HCT116 (cell line): ENCODE measurements at regions not wholly inside any gene's neighbourhood (a gene's known extent, or its start where the extent isn't known, plus 50 kb on each side); places are given as distances from the start of the nearest gene placed in this dataset.

Experiments used
- ATAC-seq: fragments of 200-7000 bp; cut with Tn5 transposase; 2 replicates; pipeline ENCODE4 v1.9.1; 2020; ENCODE audit warnings: mild to moderate bottlenecking, moderate library complexity
- BruUV-seq: library from RNA; stranded (reverse); fragments of 400-500 nt; replicated peaks from 2 replicates; lab custom pipeline; 2021; lab: Mats Ljungman, UMichigan
- CTCF ChIA-PET: fragments of 300-600 bp; sonication (Branson Sonifier 250); formaldehyde crosslinking; loops from one replicate; lab custom pipeline; 2021; ENCODE audit warnings: antibody characterized with exemption; lab: Charles Lee
- POLR2A ChIA-PET: fragments of 300-600, 350-600 bp; sonication (Branson Sonifier 250); formaldehyde crosslinking; loops from one replicate; lab custom pipeline; 2021; ENCODE audit warnings: antibody characterized with exemption; lab: Charles Lee
- RAD21 ChIA-PET, 2 experiments: fragments of 300-600 bp; sonication (Branson Sonifier 250); formaldehyde crosslinking; loops; one replicate each; lab custom pipeline; 2023; ENCODE audit warnings: low total read pairs in 2 of 2; ENCODE audit not compliant: uncharacterized antibody in 2 of 2, unreplicated experiment in 2 of 2, low non-redundant PET in 1 of 2; lab: Charles Lee
- DNase-seq: peaks from one replicate; pipeline ENCODE4 v3.0.0-alpha.2; 2010; ENCODE audit warnings: low read depth, low spot score
- H2AFZ ChIP-seq: fragments of 200-600 bp; shearing (Covaris generic), sonication (generic); 2 replicates; pipeline ENCODE4 v1.6.1; 2017; ENCODE audit warnings: low read depth, mixed run types, mixed read lengths, antibody characterized with exemption, low read length; ENCODE audit not compliant: poor library complexity, severe bottlenecking
- H3K27ac ChIP-seq: 2 replicates; pipeline ENCODE4 v1.5.1; 2012; ENCODE audit warnings: low read depth, low read length
- H3K27me3 ChIP-seq: fragments of 200-600 bp; sonication (generic); 2 replicates; pipeline ENCODE4 v1.6.1; 2016; ENCODE audit warnings: mixed run types, low read length, mixed read lengths; ENCODE audit not compliant: insufficient read depth
- H3K36me3 ChIP-seq, 2 experiments: fragments of 200-500 bp in 1 of 2; fragments of 200-600 bp in 1 of 2; sonication (Bioruptor generic) in 1 of 2; sonication (generic) in 1 of 2; 2 replicates each; pipeline versions ENCODE4 v1.5.1 to v1.6.1; 2014 to 2016; ENCODE audit warnings: low read length in 2 of 2, inconsistent platforms in 1 of 2, mixed read lengths in 1 of 2, mixed run types in 1 of 2; ENCODE audit not compliant: insufficient read depth in 2 of 2, control insufficient read depth in 1 of 2
- H3K4me1 ChIP-seq, 2 experiments: fragments of 200-600 bp in 1 of 2; sonication (generic) in 1 of 2; 2 replicates each; pipeline versions ENCODE4 v1.5.1 to v1.6.1; 2012 to 2017; ENCODE audit warnings: low read length in 2 of 2, inconsistent platforms in 1 of 2, mild to moderate bottlenecking in 1 of 2, mixed read lengths in 1 of 2, mixed run types in 1 of 2, moderate library complexity in 1 of 2; ENCODE audit not compliant: insufficient read depth in 2 of 2, control insufficient read depth in 1 of 2
- H3K4me2 ChIP-seq: fragments of 200-600 bp; sonication (generic); 2 replicates; pipeline ENCODE4 v1.6.1; 2017; ENCODE audit warnings: mixed run types, low read length, mixed read lengths
- H3K4me3 ChIP-seq, 2 experiments: fragments of 200-600 bp in 1 of 2; sonication (generic) in 1 of 2; replicated peaks in 1 of 2; 2 replicates each; pipeline ENCODE4 v1.5.1; 2011 to 2016; ENCODE audit warnings: low read length in 2 of 2, control low read depth in 1 of 2, low read depth in 1 of 2, mild to moderate bottlenecking in 1 of 2, mixed read lengths in 1 of 2, mixed run types in 1 of 2
- H3K79me2 ChIP-seq: fragments of 200-600 bp; sonication (generic); 2 replicates; pipeline ENCODE4 v1.6.1; 2017; ENCODE audit warnings: mild to moderate bottlenecking, mixed run types, low read length, moderate library complexity, mixed read lengths; ENCODE audit not compliant: insufficient read depth
- H3K9ac ChIP-seq: fragments of 200-600 bp; sonication (generic); 2 replicates; pipeline ENCODE4 v1.6.1; 2016; ENCODE audit warnings: low read length, mixed read lengths
- H3K9me2 ChIP-seq: fragments of 200-600 bp; sonication (generic), shearing (Covaris generic); 2 replicates; pipeline ENCODE4 v1.6.1; 2017; ENCODE audit warnings: mixed run types, mild to moderate bottlenecking, moderate library complexity; ENCODE audit not compliant: insufficient read depth
- H3K9me3 ChIP-seq, 2 experiments: fragments of 200-500 bp in 1 of 2; fragments of 200-600 bp in 1 of 2; sonication (Bioruptor generic) in 1 of 2; sonication (generic) in 1 of 2; 2 replicates each; pipeline ENCODE4 v1.6.1; 2014 to 2017; ENCODE audit warnings: low read length in 2 of 2, mixed read lengths in 2 of 2, inconsistent platforms in 1 of 2, low read depth in 1 of 2, mild to moderate bottlenecking in 1 of 2, mixed run types in 1 of 2, moderate library complexity in 1 of 2; ENCODE audit not compliant: control insufficient read depth in 1 of 2, insufficient read depth in 1 of 2
- H4K20me1 ChIP-seq: fragments of 200-600 bp; sonication (generic), shearing (Covaris generic); 2 replicates; pipeline ENCODE4 v1.6.1; 2017; ENCODE audit warnings: mixed run types, mild to moderate bottlenecking, moderate library complexity; ENCODE audit not compliant: insufficient read depth
- ATF3 ChIP-seq: IDR thresholded peaks from 2 replicates; pipeline ENCODE4 v1.6.1; 2012
- CBX3 ChIP-seq: IDR thresholded peaks from 2 replicates; pipeline ENCODE4 v1.6.1; 2012; ENCODE audit warnings: low read depth
- CEBPB ChIP-seq: IDR thresholded peaks from 2 replicates; pipeline ENCODE4 v1.6.1; 2012; ENCODE audit warnings: low read depth
- EGR1 ChIP-seq: IDR thresholded peaks from 2 replicates; pipeline ENCODE4 v1.6.1; 2012; ENCODE audit warnings: low read depth
- ELF1 ChIP-seq: IDR thresholded peaks from 2 replicates; pipeline ENCODE4 v1.6.1; 2012; ENCODE audit warnings: low read depth, borderline replicate concordance
- EZH2 ChIP-seq: fragments of 200-600 bp; sonication (generic); IDR thresholded peaks from 2 replicates; pipeline ENCODE4 v1.6.1; 2017; ENCODE audit warnings: antibody characterized with exemption, mixed run types
- EZH2phosphoT487 ChIP-seq: fragments of 200-600 bp; IDR thresholded peaks from 2 replicates; pipeline ENCODE4 v1.6.1; 2018; ENCODE audit warnings: antibody characterized with exemption, borderline replicate concordance
- FOSL1 ChIP-seq: IDR thresholded peaks from 2 replicates; pipeline ENCODE4 v1.6.1; 2012; ENCODE audit warnings: low read depth
- JUND ChIP-seq: IDR thresholded peaks from 2 replicates; pipeline ENCODE4 v1.6.1; 2012
- MAX ChIP-seq: IDR thresholded peaks from 2 replicates; pipeline ENCODE4 v1.6.1; 2012
- POLR2A ChIP-seq: IDR thresholded peaks from 2 replicates; pipeline ENCODE4 v1.7.0; 2011; ENCODE audit warnings: borderline replicate concordance; ENCODE audit not compliant: insufficient read depth, insufficient read length; ENCODE audit errors: extremely low read depth
- POLR2AphosphoS5 ChIP-seq: IDR thresholded peaks from 2 replicates; pipeline ENCODE4 v1.6.1; 2011; ENCODE audit warnings: mild to moderate bottlenecking, low read depth, low read length, moderate library complexity
- REST ChIP-seq: IDR thresholded peaks from 2 replicates; pipeline ENCODE4 v1.6.1; 2012; ENCODE audit warnings: low read depth
- SP1 ChIP-seq: IDR thresholded peaks from 2 replicates; pipeline ENCODE4 v1.6.1; 2012; ENCODE audit warnings: low read depth
- YY1 ChIP-seq: IDR thresholded peaks from 2 replicates; pipeline ENCODE4 v1.6.1; 2011; ENCODE audit warnings: low read length, low read depth, moderate library complexity, mild to moderate bottlenecking; ENCODE audit not compliant: insufficient replicate concordance; ENCODE audit errors: extremely low read depth
- ZBTB33 ChIP-seq: IDR thresholded peaks from 2 replicates; pipeline ENCODE4 v1.6.1; 2011; ENCODE audit warnings: mild to moderate bottlenecking, low read length, moderate library complexity; ENCODE audit not compliant: insufficient replicate concordance; ENCODE audit errors: extremely low read depth
- ZNF274 ChIP-seq: fragments of 200-500 bp; sonication (Bioruptor generic); IDR thresholded peaks from 2 replicates; pipeline ENCODE4 v1.6.1; 2014; ENCODE audit warnings: mild to moderate bottlenecking, low read depth, low read length, inconsistent platforms
- intact Hi-C: fragments of 100-400 bp; cut with micrococcal nuclease; formaldehyde crosslinking; loops from 2 replicates; pipeline ENCODE4 v1.10.0; 2022

GRCh38 chr17:13372432-13372831 is 229.3 kb downstream of the HS3ST3A1 start:
- intact Hi-C loops = no loop called here
- ChIA-PET POLR2A (no interaction called here), RAD21 (no interaction called here), CTCF (no interaction called here)
- no peak for TF ChIP-seq ZNF274
- no peak for TF ChIP-seq MAX
- TF ChIP-seq FOSL1 = no peak
- no peak for TF ChIP-seq EZH2
- TF ChIP-seq REST = no peak
- TF ChIP-seq JUND = no peak
- TF ChIP-seq EZH2phosphoT487 = no peak
- no peak for TF ChIP-seq SP1
- TF ChIP-seq ATF3 = no peak
- no peak for TF ChIP-seq CEBPB
- TF ChIP-seq CBX3 = no peak
- no peak for TF ChIP-seq YY1
- TF ChIP-seq ZBTB33 = no peak
- TF ChIP-seq POLR2AphosphoS5 = no peak
- TF ChIP-seq EGR1 = no peak
- TF ChIP-seq POLR2A = no peak
- no peak for TF ChIP-seq ELF1
- H4K20me1 ChIP-seq = no peaks in the 10 kb centered on the region
- H3K4me1 ChIP-seq = no peaks in the 10 kb centered on the region
- H3K9ac ChIP-seq = no peak overlapping the region
- H3K27ac ChIP-seq = no peak overlapping the region
- no peak overlapping the region for H3K4me3 ChIP-seq
- no TSS peak for BruUV-seq
- no peaks in the 10 kb centered on the region for H3K9me3 ChIP-seq
- no peaks in the 10 kb centered on the region for H3K36me3 ChIP-seq
- no peak for ATAC-seq
- H2AFZ ChIP-seq = no peak overlapping the region
- H3K79me2 ChIP-seq = no peaks in the 10 kb centered on the region
- no peak overlapping the region for H3K4me2 ChIP-seq
- DNase-seq = no peak
- no peaks in the 10 kb centered on the region for H3K9me2 ChIP-seq
- H3K27me3 ChIP-seq = no peaks in the 10 kb centered on the region
